ENCODE measurements at regions not wholly inside any gene's neighbourhood (a gene's known extent, or its start where the extent isn't known, plus 50 kb on each side); places are given as distances from the start of the nearest gene placed in this dataset.

DNA sequence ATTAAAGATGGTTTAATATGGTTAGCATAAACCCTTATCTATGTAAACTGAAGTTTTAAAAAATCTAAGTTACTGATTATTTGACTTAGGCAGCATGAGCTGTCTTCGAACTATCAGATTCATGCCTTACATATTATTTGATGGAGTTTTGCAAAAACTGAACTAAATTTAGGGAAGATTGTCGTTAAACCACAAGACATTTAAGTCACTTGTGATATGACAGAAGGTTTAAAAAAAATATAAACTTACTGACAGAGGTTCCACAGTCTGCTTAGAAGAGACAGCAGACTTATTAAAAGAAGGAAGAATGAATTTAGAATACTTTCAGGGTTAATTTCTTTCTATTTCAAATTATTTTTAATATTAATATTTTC lies 110.9 kb upstream of the FRY start (continued):
- TF ChIP-seq, protein P1, sequence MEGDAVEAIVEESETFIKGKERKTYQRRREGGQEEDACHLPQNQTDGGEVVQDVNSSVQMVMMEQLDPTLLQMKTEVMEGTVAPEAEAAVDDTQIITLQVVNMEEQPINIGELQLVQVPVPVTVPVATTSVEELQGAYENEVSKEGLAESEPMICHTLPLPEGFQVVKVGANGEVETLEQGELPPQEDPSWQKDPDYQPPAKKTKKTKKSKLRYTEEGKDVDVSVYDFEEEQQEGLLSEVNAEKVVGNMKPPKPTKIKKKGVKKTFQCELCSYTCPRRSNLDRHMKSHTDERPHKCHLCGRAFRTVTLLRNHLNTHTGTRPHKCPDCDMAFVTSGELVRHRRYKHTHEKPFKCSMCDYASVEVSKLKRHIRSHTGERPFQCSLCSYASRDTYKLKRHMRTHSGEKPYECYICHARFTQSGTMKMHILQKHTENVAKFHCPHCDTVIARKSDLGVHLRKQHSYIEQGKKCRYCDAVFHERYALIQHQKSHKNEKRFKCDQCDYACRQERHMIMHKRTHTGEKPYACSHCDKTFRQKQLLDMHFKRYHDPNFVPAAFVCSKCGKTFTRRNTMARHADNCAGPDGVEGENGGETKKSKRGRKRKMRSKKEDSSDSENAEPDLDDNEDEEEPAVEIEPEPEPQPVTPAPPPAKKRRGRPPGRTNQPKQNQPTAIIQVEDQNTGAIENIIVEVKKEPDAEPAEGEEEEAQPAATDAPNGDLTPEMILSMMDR (IDR thresholded peaks at IDR 0.05), result no peak
- TF ChIP-seq SMC3 (IDR thresholded peaks at IDR 0.05; ENCODE audit: low read depth, low read length) (no peak), FOXJ3 (CRISPR knock-in tag; IDR thresholded peaks at IDR 0.05) (no peak)

DNA sequence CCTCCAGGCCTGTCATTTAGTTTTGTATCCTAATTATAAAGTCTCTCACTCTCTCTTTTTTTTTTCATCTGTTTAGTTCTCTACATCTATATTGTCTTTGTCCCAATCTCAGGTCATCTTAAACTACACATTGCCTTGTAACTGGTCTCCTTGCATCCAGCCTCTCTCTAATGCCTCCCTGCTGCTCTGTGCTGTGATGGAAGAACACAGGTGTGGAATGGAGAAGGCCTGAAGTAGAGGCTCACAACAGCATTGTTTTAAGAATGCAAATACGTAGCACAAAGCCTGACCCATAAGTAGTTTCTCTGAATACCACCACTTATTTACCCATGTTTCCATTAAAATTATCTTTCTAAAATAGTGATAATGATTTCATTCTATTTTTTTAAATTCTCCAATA lies 108.8 kb upstream of the FRY start:
- WGBS (ENCODE audit: low lambda C conversion rate), result 77% methylated on average over 1 of the region's 1 CpG
- CTCF ChIA-PET, result interaction anchor here (1.2 to 1.9 kb wide), 4 partner anchors 9 to 79 kb away, joined by 3 to 9 read pairs (median 4); no protein-coding TSS in a partner anchor
- DNase-seq, result no peak
- POLR2A ChIA-PET, result no interaction called here
- no peaks in the 10 kb centered on the region for H4K20me1 ChIP-seq (ENCODE audit: insufficient read depth)
- H3K9me2 ChIP-seq, result no peaks in the 10 kb centered on the region
- H3K4me2 ChIP-seq, result no peak overlapping the region
- H2AFZ ChIP-seq (ENCODE audit: low read depth), result no peak overlapping the region
- no peaks in the 10 kb centered on the region; the same call in 1 of the 2 replicates for H3K79me2 ChIP-seq (ENCODE audit: insufficient read depth)
- H3K36me3 ChIP-seq (replicated peaks in 1 of 2; ENCODE audit: control insufficient read depth in 1 of 2, insufficient read depth in 2 of 2, low read length in 1 of 2), result no peaks in the 10 kb centered on the region
- no peaks in the 10 kb centered on the region for H3K27me3 ChIP-seq (ENCODE audit: insufficient read depth)
- no peak overlapping the region for H3K27ac ChIP-seq (ENCODE audit: low read depth in 2 of 2, low read length in 1 of 2)
- no peak overlapping the region for H3K9ac ChIP-seq
- H3K4me3 ChIP-seq (ENCODE audit: low read depth in 2 of 2, low read length in 1 of 2), result no peak overlapping the region
- TF ChIP-seq JUND (IDR thresholded peaks at IDR 0.05) (no peak), GABPA (IDR thresholded peaks at IDR 0.05; ENCODE audit: low read depth) (no peak), RFX5 (IDR thresholded peaks at IDR 0.05; ENCODE audit: low read length) (no peak), SIN3A (IDR thresholded peaks at IDR 0.05; ENCODE audit: borderline replicate concordance, low read depth, low read length) (no peak), EZH2phosphoT487 (IDR thresholded peaks at IDR 0.05; ENCODE audit: borderline replicate concordance, low read depth) (no peak), TEAD4 (IDR thresholded peaks at IDR 0.05; ENCODE audit: borderline replicate concordance, insufficient read depth) (no peak), RAD21 (IDR thresholded peaks at IDR 0.05; ENCODE audit: low read length) (no peak), FOXM1 (IDR thresholded peaks at IDR 0.05; ENCODE audit: low read depth) (no peak), CHD2 (IDR thresholded peaks at IDR 0.05; ENCODE audit: low read length, partially characterized antibody) (no peak), RCOR1 (IDR thresholded peaks at IDR 0.05; ENCODE audit: low read length) (no peak), NFIC (IDR thresholded peaks at IDR 0.05; ENCODE audit: borderline replicate concordance) (no peak), POLR2AphosphoS5 (IDR thresholded peaks at IDR 0.05; ENCODE audit: low read depth, low read length) (no peak), ELF1 (IDR thresholded peaks at IDR 0.05) (no peak), EP300 (IDR thresholded peaks at IDR 0.05; ENCODE audit: borderline replicate concordance in 1 of 2, low read depth in 1 of 2, low read length in 1 of 2) (no peak), MXI1 (IDR thresholded peaks at IDR 0.05; ENCODE audit: low read depth, low read length) (no peak), FOSL2 (IDR thresholded peaks at IDR 0.05; ENCODE audit: borderline replicate concordance, low read depth) (no peak)
- TF ChIP-seq, protein P2, sequence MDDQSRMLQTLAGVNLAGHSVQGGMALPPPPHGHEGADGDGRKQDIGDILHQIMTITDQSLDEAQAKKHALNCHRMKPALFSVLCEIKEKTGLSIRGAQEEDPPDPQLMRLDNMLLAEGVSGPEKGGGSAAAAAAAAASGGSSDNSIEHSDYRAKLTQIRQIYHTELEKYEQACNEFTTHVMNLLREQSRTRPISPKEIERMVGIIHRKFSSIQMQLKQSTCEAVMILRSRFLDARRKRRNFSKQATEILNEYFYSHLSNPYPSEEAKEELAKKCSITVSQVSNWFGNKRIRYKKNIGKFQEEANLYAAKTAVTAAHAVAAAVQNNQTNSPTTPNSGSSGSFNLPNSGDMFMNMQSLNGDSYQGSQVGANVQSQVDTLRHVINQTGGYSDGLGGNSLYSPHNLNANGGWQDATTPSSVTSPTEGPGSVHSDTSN (IDR thresholded peaks at IDR 0.05), result no peak
- TF ChIP-seq, protein P3, sequence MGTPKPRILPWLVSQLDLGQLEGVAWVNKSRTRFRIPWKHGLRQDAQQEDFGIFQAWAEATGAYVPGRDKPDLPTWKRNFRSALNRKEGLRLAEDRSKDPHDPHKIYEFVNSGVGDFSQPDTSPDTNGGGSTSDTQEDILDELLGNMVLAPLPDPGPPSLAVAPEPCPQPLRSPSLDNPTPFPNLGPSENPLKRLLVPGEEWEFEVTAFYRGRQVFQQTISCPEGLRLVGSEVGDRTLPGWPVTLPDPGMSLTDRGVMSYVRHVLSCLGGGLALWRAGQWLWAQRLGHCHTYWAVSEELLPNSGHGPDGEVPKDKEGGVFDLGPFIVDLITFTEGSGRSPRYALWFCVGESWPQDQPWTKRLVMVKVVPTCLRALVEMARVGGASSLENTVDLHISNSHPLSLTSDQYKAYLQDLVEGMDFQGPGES (IDR thresholded peaks at IDR 0.05; ENCODE audit: low read depth, low read length), result no peak
- peaks cover 0 to 3% of the 10 kb centered on the region in 2 experiments; a peak in 2 of 4 replicates for H3K4me1 ChIP-seq (ENCODE audit: control insufficient read depth in 1 of 2, insufficient read depth in 2 of 2, low read depth in 1 of 2, low read length in 1 of 2)
- no peaks in the 10 kb centered on the region for H3K9me3 ChIP-seq
- no peaks in the 10 kb centered on the region for H3F3A ChIP-seq (replicated peaks; ENCODE audit: insufficient read depth)
